ENCODE measurements at regions not wholly inside any gene's neighbourhood (a gene's known extent, or its start where the extent isn't known, plus 50 kb on each side); places are given as distances from the start of the nearest gene placed in this dataset.

GRCh38 chr13:69092615-69093322 is 1014.9 kb upstream of the ATXN8OS start:
- TF ChIP-seq USF2 (IDR thresholded peaks at IDR 0.05; ENCODE audit: borderline replicate concordance, low read depth, low read length) (no peak), IRF5 (IDR thresholded peaks at IDR 0.05; ENCODE audit: borderline replicate concordance) (no peak), EZH2 (IDR thresholded peaks at IDR 0.05; ENCODE audit: borderline replicate concordance, control insufficient read depth, low read depth, low read length) (no peak), SMC3 (IDR thresholded peaks at IDR 0.05; ENCODE audit: borderline replicate concordance, low read length) (no peak), EP300 (IDR thresholded peaks at IDR 0.05; ENCODE audit: borderline replicate concordance in 1 of 2, control insufficient read depth in 1 of 2, low read depth in 2 of 2, low read length in 2 of 2) (no peak), TAF1 (IDR thresholded peaks at IDR 0.05; ENCODE audit: borderline replicate concordance, low read depth, low read length) (no peak), MYC (IDR thresholded peaks at IDR 0.05; ENCODE audit: insufficient read depth, insufficient read length, insufficient replicate concordance, low read length, severe bottlenecking) (no peak), CBX3 (IDR thresholded peaks at IDR 0.05; ENCODE audit: borderline replicate concordance, low read depth) (no peak)
